Kidney glomerular epithelial cell (primary cell): ENCODE measurements at regions not wholly inside any gene's neighbourhood (a gene's known extent, or its start where the extent isn't known, plus 50 kb on each side); places are given as distances from the start of the nearest gene placed in this dataset.

Source experiments
- DNase-seq: peaks from one replicate; lab custom pipeline; 2025; lab: John Stamatoyannopoulos, UW

DNA sequence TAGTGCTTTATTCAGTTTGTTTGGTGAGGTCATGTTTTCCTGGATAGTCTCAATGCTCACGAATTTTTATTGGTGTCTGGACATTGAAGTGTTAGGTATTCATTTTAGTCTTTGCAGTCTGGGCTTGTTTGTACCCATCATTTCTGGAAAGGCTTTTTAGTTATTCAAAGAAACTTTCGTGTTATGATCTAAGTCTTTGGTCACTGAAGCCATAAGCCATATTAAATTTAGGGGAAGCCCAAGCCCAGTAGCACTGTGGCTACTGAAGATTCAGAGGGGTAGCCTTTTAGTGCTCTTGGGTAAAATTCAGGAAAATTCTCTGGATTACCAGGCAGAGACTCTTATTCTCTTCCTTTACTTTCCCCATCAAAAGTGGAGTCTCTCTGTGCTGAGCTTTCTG is 56.2 kb upstream of the PEX5L start:
- DNase-seq = no peak

DNA sequence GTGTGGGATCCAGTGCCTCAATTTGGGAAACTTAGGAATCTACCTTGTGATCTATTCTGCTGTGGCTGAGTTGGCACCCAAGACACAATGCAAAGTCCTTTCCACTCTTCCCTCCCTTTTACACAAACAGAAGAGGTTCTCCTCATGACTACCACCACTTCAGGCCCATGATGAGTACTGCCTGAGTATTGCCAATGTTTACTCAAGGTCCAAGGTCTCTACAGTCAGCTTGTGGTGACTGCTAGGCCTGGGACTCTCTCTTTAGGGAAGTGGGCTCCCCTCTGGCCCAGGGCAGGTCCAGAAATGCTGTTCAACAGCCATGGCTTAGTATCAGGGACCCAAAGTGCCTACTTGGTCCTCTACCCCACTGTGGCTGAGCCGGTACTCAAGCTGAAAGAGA is 56.8 kb upstream of the PEX5L start:
- no peak for DNase-seq

DNA sequence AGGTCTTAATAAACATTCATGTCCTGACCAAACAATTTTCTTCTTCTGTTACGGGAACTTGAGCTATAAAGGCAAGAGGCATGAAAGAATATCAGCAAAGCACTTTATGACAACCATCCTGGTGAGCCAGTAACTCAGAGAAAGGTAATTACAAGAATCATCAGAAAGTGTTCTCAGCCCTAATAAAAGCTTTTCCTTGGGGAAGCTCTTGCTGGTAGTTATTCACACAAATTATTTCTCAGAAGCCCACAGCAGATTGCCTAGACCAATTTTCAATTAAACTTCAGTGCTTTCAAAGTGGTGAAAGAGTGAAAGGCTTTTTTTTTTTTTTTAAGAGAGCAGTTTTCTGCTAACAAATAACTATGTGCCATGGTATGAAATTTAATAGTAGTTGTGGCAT is 60.9 kb upstream of the PEX5L start:
- no peak for DNase-seq

DNA sequence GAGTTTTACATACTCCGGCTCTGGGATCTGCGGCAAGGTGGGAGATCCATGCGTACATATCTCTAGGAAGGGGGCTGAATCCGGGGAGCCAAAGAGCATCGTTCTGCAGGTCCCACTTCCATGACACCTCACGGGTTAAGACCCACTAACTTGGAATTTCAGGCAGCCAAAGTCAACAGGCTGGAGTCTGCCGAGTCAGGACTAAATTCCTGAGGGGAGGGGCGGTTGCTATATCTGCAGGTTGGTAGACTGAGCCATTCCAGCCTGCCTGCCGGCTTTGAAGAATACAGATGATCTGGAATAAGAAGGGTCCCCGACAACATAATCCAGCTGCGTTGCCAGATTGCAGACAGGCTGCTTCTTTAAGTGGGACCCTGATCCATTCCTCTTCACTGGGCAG is 65.4 kb upstream of the PEX5L start:
- DNase-seq = no peak

DNA sequence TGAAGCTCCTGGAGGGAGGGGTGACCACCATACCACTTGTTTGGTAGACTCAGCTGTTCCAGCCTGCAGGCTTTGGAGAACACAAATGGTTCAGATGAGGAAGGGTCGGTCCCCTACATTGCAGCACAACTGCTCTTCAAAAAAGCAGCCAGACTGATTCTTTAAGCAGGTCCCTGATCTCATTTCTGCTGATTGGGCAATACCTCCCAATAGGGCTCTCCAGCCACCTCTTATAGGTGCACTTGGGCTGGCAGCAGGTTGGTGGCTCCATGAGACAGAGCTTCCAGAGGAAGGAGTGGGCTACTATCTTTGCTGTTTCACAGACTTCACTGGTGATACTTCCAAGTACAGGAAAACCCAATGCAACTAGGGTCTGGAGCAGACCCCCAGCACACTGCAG is 65.9 kb upstream of the PEX5L start:
- DNase-seq = no peak

DNA sequence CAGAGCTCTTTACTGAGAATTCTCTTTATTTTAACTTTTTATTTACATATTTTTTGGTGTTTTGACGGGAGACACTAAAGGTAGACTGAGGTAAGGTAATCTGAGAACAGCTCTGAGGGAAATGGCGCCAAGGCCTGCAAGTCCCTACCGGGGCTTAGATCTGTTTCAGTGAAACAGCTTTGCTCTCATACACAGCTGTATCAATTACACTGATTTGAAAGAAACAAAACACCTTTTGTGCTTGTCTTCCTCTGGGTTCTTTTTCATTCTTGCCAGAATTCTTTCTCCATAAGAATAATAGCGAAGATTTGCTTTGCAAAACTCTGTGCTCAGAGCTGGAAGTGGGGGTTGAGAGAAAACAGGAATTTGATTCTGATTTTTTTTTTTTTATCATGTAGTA is 79.5 kb upstream of the PEX5L start:
- no peak for DNase-seq

DNA sequence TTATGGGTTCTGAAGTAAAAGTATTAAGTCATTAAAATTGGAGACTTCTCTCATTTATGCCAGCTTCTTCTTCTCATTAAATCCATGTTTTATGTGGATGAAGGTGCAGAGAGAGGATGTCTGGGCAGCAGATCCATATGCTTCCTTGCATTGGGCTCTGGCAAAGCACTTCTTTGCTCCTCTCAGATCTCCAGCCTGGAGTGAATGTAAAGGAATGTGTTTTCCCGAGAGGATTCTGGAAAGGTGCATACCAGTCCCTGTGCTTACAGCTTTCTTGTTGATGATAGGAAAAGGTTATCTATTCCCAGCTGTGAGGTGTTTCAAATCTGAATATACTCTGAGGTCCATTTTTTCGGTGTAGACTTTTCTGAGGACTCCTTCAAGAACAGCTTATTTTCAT is 79.9 kb upstream of the PEX5L start:
- DNase-seq = no peak

DNA sequence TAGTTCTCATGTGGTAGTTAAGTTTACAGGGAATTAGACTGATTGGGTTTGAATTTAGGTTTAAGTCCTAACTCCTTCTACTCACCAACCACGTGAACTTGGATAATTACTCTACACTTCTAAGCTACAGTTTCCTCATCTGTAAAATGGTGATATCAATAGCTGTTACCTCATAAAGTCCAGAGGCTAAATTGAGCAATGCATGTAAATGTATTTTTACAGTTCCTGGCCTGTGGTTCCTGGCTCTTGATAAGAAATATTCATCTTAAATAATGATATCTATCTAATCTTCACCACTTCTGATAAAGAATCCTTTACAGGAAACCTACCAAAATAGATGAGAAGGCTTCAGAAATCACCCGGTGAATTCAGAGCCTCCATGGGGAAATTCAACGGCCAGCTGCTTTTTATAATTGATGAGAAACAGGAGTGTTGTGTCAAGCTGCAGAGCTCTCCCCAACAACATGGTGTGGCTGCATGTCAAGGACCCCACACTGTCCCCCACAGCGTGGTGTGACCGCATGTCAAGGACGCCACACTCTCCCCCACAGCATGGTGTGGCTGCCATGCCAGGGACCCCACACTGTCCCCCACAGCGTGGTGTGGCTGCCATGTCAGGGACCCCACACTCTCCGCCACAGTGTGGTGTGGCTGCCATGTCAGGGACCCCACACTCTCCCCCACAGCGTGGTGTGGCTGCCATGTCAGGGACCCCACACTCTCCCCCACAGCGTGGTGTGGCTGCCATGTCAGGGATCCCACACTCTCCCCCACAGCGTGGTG is 80.8 kb upstream of the PEX5L start:
- DNase-seq = no peak

DNA sequence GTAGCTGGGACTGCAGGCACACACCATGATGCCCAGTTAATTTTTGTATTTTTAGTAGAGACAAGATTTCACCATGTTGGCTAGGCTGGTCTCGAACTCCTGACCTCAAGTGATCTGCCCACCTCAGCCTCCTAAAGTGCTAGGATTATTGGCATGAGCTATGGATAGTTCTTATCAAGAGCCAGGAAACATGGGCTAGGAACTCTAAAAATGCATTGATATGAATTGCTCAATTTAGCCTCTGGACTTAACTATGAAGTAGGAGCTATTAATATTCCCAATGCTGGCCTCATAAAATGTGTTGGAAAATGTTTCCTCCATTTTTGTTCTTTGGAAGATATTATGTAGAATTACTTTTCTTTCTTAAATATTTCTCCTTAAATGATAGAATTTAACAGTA is 82.8 kb upstream of the PEX5L start:
- no peak for DNase-seq

DNA sequence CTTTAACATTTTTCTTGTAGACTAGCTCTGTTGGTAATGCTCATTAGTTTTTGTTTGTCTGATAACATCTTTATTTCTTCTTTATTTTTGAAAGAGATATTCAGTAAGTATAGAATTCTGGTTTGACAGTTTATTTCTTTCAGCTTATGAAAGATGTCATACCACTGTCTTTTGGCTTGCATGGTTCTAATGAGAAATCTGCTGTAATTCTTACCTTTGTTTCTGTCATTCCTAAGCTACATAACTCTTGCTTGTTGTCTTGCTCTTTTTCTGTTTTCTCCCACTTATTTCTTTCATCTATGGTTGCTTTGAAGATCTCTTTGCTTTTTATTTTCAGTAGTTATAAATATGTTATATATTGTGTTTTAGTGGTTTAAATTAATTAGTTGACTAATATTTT is 87.2 kb upstream of the PEX5L start:
- DNase-seq = no peak

DNA sequence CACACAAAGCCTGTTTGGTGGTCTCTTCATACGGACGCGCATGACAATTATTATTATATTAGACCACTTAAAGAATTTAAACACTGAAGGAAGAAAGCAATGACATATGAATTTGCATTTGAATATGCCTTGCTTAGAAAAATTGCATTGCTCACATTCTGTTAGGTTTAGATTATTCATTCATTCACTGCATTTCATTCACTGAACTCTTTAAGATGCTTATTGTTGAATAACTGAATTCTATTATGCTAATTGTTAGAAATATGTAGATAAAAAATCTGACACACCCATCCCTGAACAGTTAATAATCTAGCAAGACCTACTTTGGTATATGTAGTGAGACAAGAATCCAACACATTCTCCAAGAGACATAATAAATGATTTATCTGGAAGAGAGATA is 94.4 kb upstream of the PEX5L start:
- no peak for DNase-seq

DNA sequence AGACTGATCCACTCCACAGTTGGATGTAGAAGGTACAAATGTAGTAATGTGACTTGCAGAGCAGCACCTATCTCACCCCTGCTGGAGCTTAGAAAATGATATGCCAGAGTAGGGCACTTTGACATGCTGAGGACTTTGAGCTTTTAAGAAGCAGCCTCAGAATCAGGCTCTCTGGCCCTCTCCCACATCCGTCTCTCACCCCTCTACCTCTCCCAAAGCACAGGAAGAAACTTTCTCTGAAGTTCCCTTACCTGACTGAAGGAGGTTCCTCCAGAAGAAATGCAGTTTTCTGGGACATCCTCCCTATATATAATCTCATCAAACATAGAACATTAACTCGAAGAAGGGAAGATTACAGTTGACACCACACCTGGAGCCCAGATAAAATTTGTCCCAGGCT is 98.4 kb upstream of the PEX5L start:
- no peak for DNase-seq

DNA sequence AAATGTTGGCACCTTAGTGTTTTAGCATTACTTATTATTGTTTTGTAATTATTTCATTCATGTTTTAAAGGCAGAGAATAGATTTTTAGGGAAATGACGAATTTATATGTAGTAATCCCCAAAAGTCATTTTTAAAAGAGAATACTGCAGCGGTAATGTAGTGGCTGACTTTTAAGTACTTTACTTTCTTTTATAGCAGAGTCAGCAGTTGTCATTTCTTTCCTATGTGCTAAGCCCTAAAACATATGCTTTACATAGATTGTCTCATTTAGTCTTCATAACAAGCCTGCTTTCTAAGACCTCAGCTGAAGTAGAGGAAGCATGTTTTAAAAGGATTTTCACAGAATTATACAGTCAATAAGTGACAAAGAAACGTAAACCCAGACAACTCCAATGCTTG is 102.1 kb upstream of the PEX5L start:
- no peak for DNase-seq

DNA sequence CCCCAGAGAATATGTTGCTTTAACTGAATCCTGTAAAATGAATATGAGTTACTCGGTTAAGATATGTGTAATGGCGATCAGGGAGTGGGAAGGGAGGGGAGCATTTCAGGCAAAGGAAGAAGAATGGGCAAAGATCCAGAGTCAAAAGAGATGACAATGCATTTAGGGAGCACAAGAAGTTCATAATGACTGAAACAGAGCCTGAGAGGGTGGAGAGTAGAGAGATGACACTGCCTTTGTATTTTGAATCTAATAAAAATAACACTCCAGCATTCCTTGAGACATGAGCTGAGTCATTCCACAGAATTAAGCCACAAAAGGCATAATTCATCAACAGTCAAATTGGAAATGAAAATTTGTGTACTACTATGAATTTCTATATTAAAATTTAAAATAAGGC is 105.3 kb upstream of the PEX5L start:
- DNase-seq = no peak

DNA sequence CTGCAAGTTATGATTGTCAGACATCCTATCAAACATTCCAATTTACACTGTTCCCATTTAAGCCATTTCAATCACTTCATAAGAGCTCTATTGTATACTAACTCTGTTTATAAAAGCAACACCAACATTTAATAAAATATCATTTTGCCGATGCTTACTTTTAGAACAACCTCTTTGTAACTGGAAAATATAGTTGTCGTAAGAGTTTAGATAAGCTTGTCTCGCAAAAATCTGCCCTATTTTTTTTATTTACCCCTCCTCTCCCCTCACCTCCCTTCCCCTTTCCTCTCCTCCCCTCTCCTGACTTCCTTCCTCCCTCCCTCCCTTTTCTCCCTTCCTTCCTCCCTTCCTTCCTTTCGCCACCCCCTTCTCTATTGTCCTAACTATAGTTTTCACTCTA is 105.7 kb upstream of the PEX5L start:
- no peak for DNase-seq

DNA sequence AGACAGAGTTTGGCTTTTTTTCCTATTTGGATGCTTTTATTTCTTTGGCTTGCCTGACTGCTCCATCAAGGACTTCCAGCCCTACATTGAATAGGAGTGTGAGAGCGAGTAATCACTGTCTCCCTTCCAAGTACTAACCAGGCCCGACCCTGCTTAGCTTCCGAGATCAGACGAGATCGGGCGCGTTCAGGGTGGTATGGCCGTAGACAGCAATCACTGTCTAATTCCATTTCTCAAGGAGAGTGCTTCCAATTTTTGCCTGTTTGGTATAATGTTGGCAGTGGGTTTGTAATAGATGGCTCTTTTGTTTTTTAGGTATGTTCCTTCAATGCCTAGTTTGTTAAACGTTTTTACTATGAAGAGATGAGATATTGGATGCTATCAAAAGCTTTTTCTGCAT is 125.0 kb upstream of the PEX5L start:
- DNase-seq = no peak

DNA sequence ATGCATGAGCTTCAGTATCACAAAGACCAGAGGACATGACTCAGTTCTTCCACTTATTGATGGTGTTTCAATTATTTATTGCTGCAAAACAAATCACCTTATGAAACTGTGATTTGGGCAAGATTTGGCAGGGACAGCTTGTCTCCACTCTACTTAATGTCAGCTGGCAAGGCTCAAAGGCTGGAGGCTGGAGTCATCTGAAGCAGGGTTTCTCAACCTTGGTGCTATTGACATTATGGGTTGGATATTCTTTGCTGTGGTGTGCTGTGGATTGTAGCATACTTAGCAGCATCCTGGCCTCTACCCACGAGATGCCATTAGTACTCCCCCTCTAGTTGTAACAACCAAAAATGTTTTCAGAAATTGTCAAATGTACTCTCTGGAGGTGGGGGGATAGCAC is 138.8 kb upstream of the PEX5L start:
- no peak for DNase-seq

DNA sequence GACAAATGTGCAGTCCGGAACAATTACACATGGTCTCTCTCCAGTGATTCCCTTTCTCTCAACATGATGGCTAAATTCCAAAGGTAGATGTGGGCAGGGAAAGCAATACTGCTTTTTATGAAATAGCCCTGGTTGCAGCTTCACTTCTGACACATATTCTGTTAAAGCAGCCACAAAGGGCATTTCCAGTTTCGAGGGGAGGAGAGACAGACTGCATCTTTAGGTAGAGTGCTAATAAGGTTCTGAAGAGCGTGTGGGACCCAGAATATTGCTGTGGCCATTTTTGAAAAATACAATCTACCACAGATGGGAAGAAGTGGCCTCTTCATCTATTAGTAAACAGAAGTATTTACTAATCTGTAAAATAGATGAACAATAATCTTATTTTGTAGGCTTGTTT is 139.3 kb upstream of the PEX5L start:
- no peak for DNase-seq

DNA sequence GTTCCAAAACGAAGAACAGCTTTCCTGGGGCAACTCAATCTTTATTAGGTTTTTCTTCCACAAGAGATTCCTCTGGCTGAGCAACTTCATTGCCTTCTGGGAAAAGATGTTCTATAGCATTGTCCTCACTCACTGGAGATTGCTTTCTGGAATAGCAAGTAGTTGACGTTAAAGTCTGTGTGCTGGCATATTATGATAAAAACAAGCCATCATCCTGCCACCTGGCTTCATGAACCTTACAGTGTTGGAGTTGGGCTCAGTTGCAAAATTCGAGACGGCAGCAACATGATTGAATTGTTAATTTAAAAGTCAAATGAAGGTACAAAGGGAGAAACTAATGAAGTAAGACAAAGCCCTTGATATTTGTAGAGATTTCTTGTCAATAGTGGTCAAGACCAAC is 140.5 kb upstream of the PEX5L start:
- no peak for DNase-seq

DNA sequence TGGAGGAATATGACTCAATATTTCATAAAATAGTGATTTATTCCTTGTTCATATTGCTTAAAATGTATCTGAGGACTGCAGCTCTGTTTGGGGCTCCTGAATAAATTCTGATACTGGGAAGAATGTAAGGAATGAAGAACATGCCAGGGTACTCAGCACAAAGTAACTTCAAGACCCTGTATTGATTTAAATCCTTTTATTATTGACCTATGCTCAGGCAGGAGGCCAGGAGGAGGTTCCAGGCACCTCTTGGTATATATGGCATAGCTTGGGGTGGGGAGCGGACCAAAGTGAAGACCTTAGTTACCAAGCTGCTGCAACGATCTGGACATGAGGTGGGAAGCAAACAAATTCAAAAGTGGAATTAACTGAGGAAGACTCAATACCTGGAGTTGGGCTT is 142.8 kb upstream of the PEX5L start:
- no peak for DNase-seq

DNA sequence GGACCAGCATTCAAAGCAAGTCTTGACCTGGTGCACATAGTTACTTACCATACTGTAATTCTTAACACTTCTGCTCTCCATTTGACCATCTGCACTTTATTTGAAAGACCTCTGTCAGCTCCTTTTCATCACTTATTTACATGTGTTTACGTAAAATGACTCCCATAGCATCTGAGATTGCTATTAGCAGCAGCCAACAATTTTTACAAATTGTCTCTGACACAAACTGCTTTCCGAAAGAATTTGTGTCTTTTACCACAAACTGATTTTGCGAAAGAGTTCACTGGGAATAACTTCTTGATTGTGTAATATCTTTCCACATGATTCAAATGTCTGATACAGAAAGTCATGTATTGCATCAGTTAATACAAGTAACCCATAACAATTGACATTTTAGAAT is 144.1 kb upstream of the PEX5L start:
- no peak for DNase-seq

DNA sequence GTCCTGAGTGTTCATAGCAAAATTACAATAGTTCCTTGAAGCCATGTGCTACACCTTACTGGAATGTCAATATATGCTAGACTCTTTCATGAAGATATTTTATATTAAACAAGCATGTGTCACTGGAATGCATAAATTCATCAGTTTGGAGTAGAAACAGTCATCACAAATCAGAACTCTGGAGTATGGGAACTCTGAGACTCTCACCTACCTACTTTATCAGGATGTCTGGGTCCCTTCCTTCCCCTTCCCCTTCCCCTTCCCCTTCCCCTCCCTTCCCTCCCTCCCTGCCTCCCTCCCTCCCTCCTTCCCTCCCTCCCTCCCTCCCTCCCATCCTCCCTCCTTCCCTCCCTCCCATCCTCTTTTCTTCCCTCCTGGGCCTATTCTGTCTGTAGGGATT is 144.7 kb upstream of the PEX5L start:
- DNase-seq = no peak

DNA sequence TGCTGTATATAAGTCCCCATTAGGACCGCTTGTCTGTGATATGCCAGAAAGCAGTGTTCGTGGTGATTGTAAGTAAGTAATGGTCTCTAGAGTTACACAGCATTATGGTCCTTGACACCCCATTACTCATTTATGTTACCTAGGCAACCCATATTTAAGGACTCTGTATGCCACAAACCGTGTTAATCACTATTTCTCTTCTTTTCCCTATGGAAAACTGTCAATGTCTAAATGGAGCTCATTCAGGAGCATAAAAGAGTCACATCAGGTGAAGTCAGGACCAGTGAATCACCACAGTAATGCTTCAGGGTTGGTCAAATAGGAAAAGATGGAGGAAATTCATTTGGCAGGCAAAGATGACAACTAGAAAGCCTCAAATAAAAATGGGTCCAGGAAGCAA is 146.6 kb upstream of the PEX5L start:
- DNase-seq = no peak

DNA sequence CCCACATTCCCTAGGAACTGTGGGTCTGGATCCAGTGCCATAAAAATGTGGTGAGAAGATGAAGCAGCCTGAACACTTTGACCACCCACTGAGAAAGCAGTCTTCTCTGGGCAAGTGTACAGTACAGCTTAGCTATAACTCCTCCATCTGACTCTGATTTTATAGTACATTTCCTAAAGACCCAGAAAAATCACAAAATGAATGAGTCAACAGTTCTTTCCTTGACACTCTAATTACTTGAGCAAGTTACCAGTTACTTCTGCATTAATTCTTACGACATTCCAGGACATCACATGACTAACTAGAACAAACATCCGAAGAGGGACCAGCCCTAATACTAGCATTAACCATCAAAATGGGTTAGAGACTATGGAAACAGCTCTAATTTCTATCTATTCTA is 148.1 kb upstream of the PEX5L start:
- DNase-seq = no peak

DNA sequence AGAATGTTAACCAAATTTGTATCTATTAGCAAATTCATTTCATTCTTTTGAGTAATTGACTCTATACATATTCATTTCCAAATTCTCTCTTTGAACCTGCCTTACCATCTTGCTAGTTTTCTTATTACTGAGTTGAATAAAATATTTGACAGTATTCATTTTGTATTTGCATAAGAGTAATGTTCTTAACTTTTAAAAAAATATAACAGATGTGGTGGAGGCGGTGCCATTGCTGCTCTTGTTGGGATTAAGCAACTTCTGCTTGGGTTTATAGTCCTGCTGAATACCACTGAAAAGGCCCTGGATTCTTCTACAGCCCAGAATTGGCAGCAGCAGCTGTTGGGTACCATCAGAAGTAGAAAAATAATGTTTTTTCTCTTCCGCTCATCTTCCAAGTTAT is 148.9 kb upstream of the PEX5L start:
- no peak for DNase-seq
